ENCODE measurements at regions not wholly inside any gene's neighbourhood (a gene's known extent, or its start where the extent isn't known, plus 50 kb on each side); places are given as distances from the start of the nearest gene placed in this dataset.

DNA sequence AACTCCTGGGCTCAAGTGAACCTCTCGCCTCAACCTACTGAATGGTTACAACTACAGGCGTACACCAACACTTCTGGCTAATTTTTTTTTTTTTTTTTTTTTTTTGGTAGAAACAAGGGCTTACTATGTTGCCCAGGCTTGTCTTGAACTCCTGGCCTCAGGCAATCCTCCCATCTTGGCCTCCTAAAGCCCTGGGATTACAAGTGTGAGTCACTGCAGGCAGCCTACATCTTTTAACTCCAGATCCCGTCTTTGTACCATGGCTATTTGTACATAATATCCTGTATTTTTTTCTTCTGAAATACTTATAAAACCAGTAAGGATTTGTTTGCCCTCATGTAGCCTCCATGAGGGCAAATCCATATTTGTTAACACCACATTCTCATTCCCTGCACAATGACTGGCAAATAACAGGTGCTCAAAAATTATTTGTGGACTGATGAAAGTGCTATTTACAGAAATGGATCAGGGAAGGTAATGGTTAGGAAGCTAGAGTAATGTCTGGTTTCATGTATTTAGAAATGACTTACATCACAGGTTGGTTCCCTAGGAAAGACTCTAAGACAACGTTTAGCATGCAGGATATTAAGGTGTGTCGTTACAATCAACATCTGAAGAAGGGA, 51.9 kb upstream of the POU5F2 start:
- TF ChIP-seq, protein P1, sequence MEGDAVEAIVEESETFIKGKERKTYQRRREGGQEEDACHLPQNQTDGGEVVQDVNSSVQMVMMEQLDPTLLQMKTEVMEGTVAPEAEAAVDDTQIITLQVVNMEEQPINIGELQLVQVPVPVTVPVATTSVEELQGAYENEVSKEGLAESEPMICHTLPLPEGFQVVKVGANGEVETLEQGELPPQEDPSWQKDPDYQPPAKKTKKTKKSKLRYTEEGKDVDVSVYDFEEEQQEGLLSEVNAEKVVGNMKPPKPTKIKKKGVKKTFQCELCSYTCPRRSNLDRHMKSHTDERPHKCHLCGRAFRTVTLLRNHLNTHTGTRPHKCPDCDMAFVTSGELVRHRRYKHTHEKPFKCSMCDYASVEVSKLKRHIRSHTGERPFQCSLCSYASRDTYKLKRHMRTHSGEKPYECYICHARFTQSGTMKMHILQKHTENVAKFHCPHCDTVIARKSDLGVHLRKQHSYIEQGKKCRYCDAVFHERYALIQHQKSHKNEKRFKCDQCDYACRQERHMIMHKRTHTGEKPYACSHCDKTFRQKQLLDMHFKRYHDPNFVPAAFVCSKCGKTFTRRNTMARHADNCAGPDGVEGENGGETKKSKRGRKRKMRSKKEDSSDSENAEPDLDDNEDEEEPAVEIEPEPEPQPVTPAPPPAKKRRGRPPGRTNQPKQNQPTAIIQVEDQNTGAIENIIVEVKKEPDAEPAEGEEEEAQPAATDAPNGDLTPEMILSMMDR (IDR thresholded peaks at IDR 0.05) = no peak
- TF ChIP-seq POLR2A (IDR thresholded peaks at IDR 0.05) (no peak), EP300 (IDR thresholded peaks at IDR 0.05; ENCODE audit: low read depth) (no peak)

All from transverse colon (tissue), 3 donors.